Right cardiac atrium (tissue), 5 donors: ENCODE measurements at regions not wholly inside any gene's neighbourhood (a gene's known extent, or its start where the extent isn't known, plus 50 kb on each side); places are given as distances from the start of the nearest gene placed in this dataset.
A peak's percentile ranks its signal among the peaks of the same experiment; 100 is the strongest.
"Not testable (repeated sequence)": the region's sequence is repeated elsewhere in the genome, so short reads cannot be mapped to it uniquely, and the experiment has no call there.

Experiments
- ATAC-seq, 2 donors: fragments of 200-7000 bp; cut with Tn5 transposase; one replicate each; pipeline versions ENCODE4 v1.8.0 to v1.9.1; 2020; ENCODE audit warnings: moderate library complexity in 2 of 2, mild to moderate bottlenecking in 1 of 2
- DNase-seq, 3 donors: peaks; one replicate each; pipeline ENCODE4 v3.0.0-alpha.2; 2020
- H3K27ac ChIP-seq: one replicate; pipeline ENCODE4 v1.5.1; 2013; ENCODE audit warnings: mild to moderate bottlenecking, low read length, control low read depth, moderate library complexity
- H3K27me3 ChIP-seq: one replicate; pipeline ENCODE4 v1.6.1; 2013; ENCODE audit not compliant: control insufficient read depth, insufficient read depth
- H3K4me1 ChIP-seq: one replicate; pipeline ENCODE4 v1.6.1; 2013; ENCODE audit warnings: low read length; ENCODE audit not compliant: control insufficient read depth, insufficient read depth
- H3K4me3 ChIP-seq: one replicate; pipeline ENCODE4 v1.5.1; 2013; ENCODE audit warnings: low read length, control low read depth
- H3K9me3 ChIP-seq: one replicate; pipeline ENCODE4 v1.6.1; 2013; ENCODE audit warnings: low read length; ENCODE audit not compliant: control insufficient read depth
- WGBS: extraction: QIAGEN DNeasy Blood & Tissue Kit; methylation state at CpG from one replicate; pipeline ENCODE4 v1.1.7; 2013; 5-methylcytosine and 5-hydroxymethylcytosine counted together
- intact Hi-C, 4 donors: fragments of 100-400 bp; cut with DNase I; formaldehyde crosslinking; loops; one replicate each; pipeline versions ENCODE4 v1.11.0 to v1.14.0; 2022 to 2023
- donor health status: healthy with polysubstance abuse.
- donor health status: DM: no; HTN: yes; CAD: no.
- donor health status: DM: no; HTN: no; CAD: no.
- donor health status: DM: no; HTN: yes; CAD: no; lungs with severe emphysema.
- donor health status: DM: yes; HTN: yes; CAD: no.

- 55% methylated on average over 1 of the region's 1 CpG for WGBS
- DNase-seq = peak in 1 of 3 donors; percentile 44
- Histone ChIP-seq H3K27me3 (no peaks in the 10 kb centered on the region), H3K4me3 (no peak overlapping the region), H3K27ac (no peak overlapping the region), H3K9me3 (no peaks in the 10 kb centered on the region), H3K4me1 (peaks cover 2% of the 10 kb centered on the region)
- intact Hi-C loops = no loop called here
- ATAC-seq = no peak
Measured at GRCh38 chrX:39258331-39258730, 457.1 kb downstream of the MID1IP1 start.

- no peak for ATAC-seq
- WGBS = 93% methylated on average over 3 of the region's 3 CpGs
- intact Hi-C loops = no loop called here
Measured at GRCh38 chrX:39260965-39261364, 459.7 kb downstream of the MID1IP1 start.

GRCh38 chrX:39261446-39262147 is 460.3 kb downstream of the MID1IP1 start:
- no peak overlapping the region for H3K27ac ChIP-seq
- no peaks in the 10 kb centered on the region for H3K9me3 ChIP-seq
- DNase-seq = no peak
- no peaks in the 10 kb centered on the region for H3K27me3 ChIP-seq
- H3K4me3 ChIP-seq = no peak overlapping the region
- no peak for ATAC-seq
- peaks cover 2% of the 10 kb centered on the region for H3K4me1 ChIP-seq
- WGBS = 79% methylated on average over 1 of the region's 1 CpG
- intact Hi-C loops = no loop called here

More at GRCh38 chrX:39260965-39261364, 459.7 kb downstream of the MID1IP1 start:
- Histone ChIP-seq H3K9me3 (no peaks in the 10 kb centered on the region), H3K4me1 (peaks cover 2% of the 10 kb centered on the region), H3K27ac (no peak overlapping the region), H3K4me3 (no peak overlapping the region), H3K27me3 (no peaks in the 10 kb centered on the region)
- DNase-seq = no peak

- H3K27me3 ChIP-seq = no peaks in the 10 kb centered on the region
- 76% methylated on average over 2 of the region's 2 CpGs for WGBS
- H3K4me1 ChIP-seq = peaks cover 2% of the 10 kb centered on the region
- H3K9me3 ChIP-seq = no peaks in the 10 kb centered on the region
- no peak overlapping the region for H3K27ac ChIP-seq
- H3K4me3 ChIP-seq = no peak overlapping the region
- DNase-seq = no peak
- ATAC-seq = no peak
- intact Hi-C loops = no loop called here
Measured at GRCh38 chrX:39262641-39263040, 461.4 kb downstream of the MID1IP1 start.

- H3K4me3 ChIP-seq = no peak overlapping the region
- H3K9me3 ChIP-seq = no peaks in the 10 kb centered on the region
- no peak overlapping the region for H3K27ac ChIP-seq
- ATAC-seq = no peak
- H3K27me3 ChIP-seq = no peaks in the 10 kb centered on the region
- 89% methylated on average over 3 of the region's 3 CpGs for WGBS
- H3K4me1 ChIP-seq = no peaks in the 10 kb centered on the region
- intact Hi-C loops = no loop called here
- no peak for DNase-seq
Measured at GRCh38 chrX:39264023-39264422, 462.8 kb downstream of the MID1IP1 start.

GRCh38 chrX:39267176-39267575 is 465.9 kb downstream of the MID1IP1 start:
- DNase-seq = no peak
- intact Hi-C loops = no loop called here
- WGBS = 74% methylated on average over 2 of the region's 2 CpGs
- H3K4me3 ChIP-seq = no peak overlapping the region
- no peak for ATAC-seq
- no peaks in the 10 kb centered on the region for H3K9me3 ChIP-seq
- H3K27ac ChIP-seq = no peak overlapping the region
- no peaks in the 10 kb centered on the region for H3K4me1 ChIP-seq
- no peaks in the 10 kb centered on the region for H3K27me3 ChIP-seq

GRCh38 chrX:39268207-39268606 is 466.9 kb downstream of the MID1IP1 start:
- ATAC-seq = no peak
- no peaks in the 10 kb centered on the region for H3K27me3 ChIP-seq
- no peaks in the 10 kb centered on the region for H3K9me3 ChIP-seq
- DNase-seq = no peak
- intact Hi-C loops = no loop called here
- H3K4me3 ChIP-seq = no peak overlapping the region
- H3K4me1 ChIP-seq = no peaks in the 10 kb centered on the region
- H3K27ac ChIP-seq = no peak overlapping the region

GRCh38 chrX:39275500-39276068 is 474.3 kb downstream of the MID1IP1 start:
- no peak overlapping the region for H3K4me3 ChIP-seq
- no peak for ATAC-seq

GRCh38 chrX:39277685-39278390 is 476.6 kb downstream of the MID1IP1 start:
- H3K27me3 ChIP-seq, intact Hi-C loops, H3K4me3 ChIP-seq, ATAC-seq, H3K27ac ChIP-seq, H3K4me1 ChIP-seq, H3K9me3 ChIP-seq: not testable (repeated sequence)
- DNase-seq = peak in 1 of 3 donors; percentile 59
- WGBS = 93% methylated on average over 26 of the region's 46 CpGs

More at GRCh38 chrX:39275500-39276068, 474.3 kb downstream of the MID1IP1 start:
- Histone ChIP-seq H3K9me3 (no peaks in the 10 kb centered on the region), H3K27ac (no peak overlapping the region), H3K27me3 (no peaks in the 10 kb centered on the region), H3K4me1 (no peaks in the 10 kb centered on the region)
- 98% methylated on average over 23 of the region's 23 CpGs for WGBS
- DNase-seq = no peak
- intact Hi-C loops = no loop called here

- DNase-seq = no peak
Measured at GRCh38 chrX:39283239-39283638, 482.0 kb downstream of the MID1IP1 start.

GRCh38 chrX:39288592-39288991 is 487.3 kb downstream of the MID1IP1 start:
- Histone ChIP-seq H3K27me3 (no peaks in the 10 kb centered on the region), H3K4me1 (no peaks in the 10 kb centered on the region), H3K9me3 (no peaks in the 10 kb centered on the region), H3K4me3 (no peak overlapping the region), H3K27ac (no peak overlapping the region)
- 74% methylated on average over 3 of the region's 3 CpGs for WGBS
- intact Hi-C loops = no loop called here
- DNase-seq = no peak
- ATAC-seq = no peak

More at GRCh38 chrX:39283239-39283638, 482.0 kb downstream of the MID1IP1 start:
- ATAC-seq = no peak
- no peaks in the 10 kb centered on the region for H3K9me3 ChIP-seq
- intact Hi-C loops = no loop called here
- no peak overlapping the region for H3K4me3 ChIP-seq
- H3K27ac ChIP-seq = no peak overlapping the region
- H3K27me3 ChIP-seq = no peaks in the 10 kb centered on the region
- no peaks in the 10 kb centered on the region for H3K4me1 ChIP-seq
